Upper lobe of right lung (tissue), 1 donor: ENCODE measurements at regions not wholly inside any gene's neighbourhood (a gene's known extent, or its start where the extent isn't known, plus 50 kb on each side); places are given as distances from the start of the nearest gene placed in this dataset.

ENCODE experiments used
- ATAC-seq: fragments of 200-7000 bp; cut with Tn5 transposase; one replicate; pipeline ENCODE4 v1.9.1; 2020; ENCODE audit warnings: mild to moderate bottlenecking, moderate library complexity
- DNase-seq: peaks from one replicate; pipeline ENCODE4 v3.0.0-alpha.2; 2020
- H3K27ac ChIP-seq: fragments of 200-600 bp; one replicate; pipeline ENCODE4 v1.8.0; 2022
- H3K27me3 ChIP-seq: fragments of 200-600 bp; one replicate; pipeline ENCODE4 v1.8.0; 2022; ENCODE audit warnings: mild to moderate bottlenecking
- H3K36me3 ChIP-seq: fragments of 200-600 bp; one replicate; pipeline ENCODE4 v1.8.0; 2022
- H3K4me1 ChIP-seq: fragments of 200-600 bp; one replicate; pipeline ENCODE4 v1.8.0; 2022
- H3K4me3 ChIP-seq: fragments of 200-600 bp; one replicate; pipeline ENCODE4 v1.8.0; 2022; ENCODE audit warnings: mild to moderate bottlenecking
- H3K9me3 ChIP-seq: fragments of 200-600 bp; one replicate; pipeline ENCODE4 v1.8.0; 2022
- CTCF ChIP-seq: fragments of 200-600 bp; IDR thresholded peaks from one replicate; pipeline ENCODE4 v1.8.0; 2022; ENCODE audit warnings: antibody characterized with exemption
- intact Hi-C: fragments of 100-400 bp; cut with DNase I; formaldehyde crosslinking; loops from one replicate; pipeline ENCODE4 v1.11.0; 2022
- donor health status: DM: no; HTN: yes; CAD: no; lungs with severe emphysema.

- Histone ChIP-seq H3K9me3 (no peaks in the 10 kb centered on the region), H3K4me1 (peaks cover 13% of the 10 kb centered on the region), H3K4me3 (peak overlapping the region; percentile 19), H3K36me3 (no peaks in the 10 kb centered on the region), H3K27me3 (peaks cover 98% of the 10 kb centered on the region), H3K27ac (no peak overlapping the region)
- intact Hi-C loops: no loop called here
- TF ChIP-seq CTCF: no peak
- DNase-seq (no peak), ATAC-seq (peak; percentile 34)
Observed at GRCh38 chr15:96416218-96416933, 85.9 kb downstream of the NR2F2 start.

GRCh38 chr15:96416934-96417759, 86.6 kb downstream of the NR2F2 start:
- ATAC-seq (peak; percentile 42), DNase-seq (no peak)
- Histone ChIP-seq H3K27me3 (peaks cover 98% of the 10 kb centered on the region), H3K4me1 (peaks cover 13% of the 10 kb centered on the region), H3K4me3 (peak overlapping the region; percentile 19), H3K27ac (no peak overlapping the region), H3K9me3 (no peaks in the 10 kb centered on the region), H3K36me3 (no peaks in the 10 kb centered on the region)
- intact Hi-C loops: no loop called here
- TF ChIP-seq CTCF: no peak

- Histone ChIP-seq H3K36me3 (no peaks in the 10 kb centered on the region), H3K27me3 (peaks cover 98% of the 10 kb centered on the region), H3K27ac (no peak overlapping the region), H3K4me3 (no peak overlapping the region), H3K4me1 (peaks cover 13% of the 10 kb centered on the region), H3K9me3 (no peaks in the 10 kb centered on the region)
- intact Hi-C loops: no loop called here
- DNase-seq (no peak), ATAC-seq (no peak)
- no peak for TF ChIP-seq CTCF
Observed at GRCh38 chr15:96417760-96418130, 87.2 kb downstream of the NR2F2 start.

GRCh38 chr15:96418146-96418545, 87.6 kb downstream of the NR2F2 start:
- intact Hi-C loops: no loop called here
- peaks cover 98% of the 10 kb centered on the region for H3K27me3 ChIP-seq
- no peaks in the 10 kb centered on the region for H3K9me3 ChIP-seq
- no peak for TF ChIP-seq CTCF
- ATAC-seq (no peak), DNase-seq (no peak)
- no peak overlapping the region for H3K27ac ChIP-seq
- H3K36me3 ChIP-seq: no peaks in the 10 kb centered on the region
- H3K4me3 ChIP-seq: no peak overlapping the region
- H3K4me1 ChIP-seq: peaks cover 13% of the 10 kb centered on the region

GRCh38 chr15:96421178-96421601, 90.7 kb downstream of the NR2F2 start:
- H3K27me3 ChIP-seq: peaks cover 89% of the 10 kb centered on the region
- TF ChIP-seq CTCF: no peak
- no peaks in the 10 kb centered on the region for H3K9me3 ChIP-seq
- H3K4me3 ChIP-seq: no peak overlapping the region
- H3K36me3 ChIP-seq: no peaks in the 10 kb centered on the region
- ATAC-seq: no peak
- DNase-seq: no peak
- H3K4me1 ChIP-seq: peaks cover 10% of the 10 kb centered on the region
- intact Hi-C loops: no loop called here
- H3K27ac ChIP-seq: no peak overlapping the region
